Left hindlimb (tissue), 1 donor: ENCODE measurements at regions not wholly inside any gene's neighbourhood (a gene's known extent, or its start where the extent isn't known, plus 50 kb on each side); places are given as distances from the start of the nearest gene placed in this dataset.
"Not testable (repeated sequence)": the region's sequence is repeated elsewhere in the genome, so short reads cannot be mapped to it uniquely, and the experiment has no call there.

ENCODE experiments used
- DNase-seq: peaks from one replicate; pipeline ENCODE4 v3.0.0-alpha.2; 2018

GRCh38 chr3:151675858-151676615 is 57.7 kb upstream of the AADACL2 start:
- DNase-seq = no peak

GRCh38 chr3:151673974-151674373 is 59.8 kb upstream of the AADACL2 start:
- no peak for DNase-seq

GRCh38 chr3:151667762-151668161 is 66.0 kb upstream of the AADACL2 start:
- DNase-seq = not testable (repeated sequence)

- DNase-seq = no peak
Measured at GRCh38 chr3:151660885-151661284, 72.8 kb upstream of the AADACL2 start.

GRCh38 chr3:151644986-151645385 is 88.7 kb upstream of the AADACL2 start:
- DNase-seq = no peak

GRCh38 chr3:151644020-151644620 is 89.6 kb upstream of the AADACL2 start:
- DNase-seq = no peak

GRCh38 chr3:151639418-151639740 is 94.3 kb upstream of the AADACL2 start:
- DNase-seq = peak; percentile 32

GRCh38 chr3:151638555-151639417 is 94.9 kb upstream of the AADACL2 start:
- no peak for DNase-seq

- DNase-seq = no peak
Measured at GRCh38 chr3:151635905-151636304, 97.8 kb upstream of the AADACL2 start.

- DNase-seq = no peak
Measured at GRCh38 chr3:151631946-151632345, 101.8 kb upstream of the AADACL2 start.

GRCh38 chr3:151630938-151631441 is 102.7 kb upstream of the AADACL2 start:
- no peak for DNase-seq

- DNase-seq = no peak
Measured at GRCh38 chr3:151630035-151630434, 103.7 kb upstream of the AADACL2 start.

- no peak for DNase-seq
Measured at GRCh38 chr3:151625586-151625985, 108.1 kb upstream of the AADACL2 start.

GRCh38 chr3:151625086-151625485 is 108.6 kb upstream of the AADACL2 start:
- no peak for DNase-seq

GRCh38 chr3:151620071-151620470 is 113.7 kb upstream of the AADACL2 start:
- DNase-seq = no peak

- no peak for DNase-seq
Measured at GRCh38 chr3:151615464-151615863, 118.3 kb upstream of the AADACL2 start.

GRCh38 chr3:151612115-151612514 is 121.6 kb upstream of the AADACL2 start:
- DNase-seq = no peak

GRCh38 chr3:151611419-151611818 is 122.3 kb upstream of the AADACL2 start:
- no peak for DNase-seq

- no peak for DNase-seq
Measured at GRCh38 chr3:151609491-151609890, 124.2 kb upstream of the AADACL2 start.

GRCh38 chr3:151604891-151605290 is 128.8 kb upstream of the AADACL2 start:
- no peak for DNase-seq

- DNase-seq = no peak
Measured at GRCh38 chr3:151600783-151601182, 132.9 kb upstream of the AADACL2 start.

GRCh38 chr3:151599103-151599672 is 134.5 kb upstream of the AADACL2 start:
- DNase-seq = no peak

GRCh38 chr3:151596940-151597339 is 136.1 kb upstream of the IGSF10 start:
- no peak for DNase-seq
